ENCODE measurements at regions not wholly inside any gene's neighbourhood (a gene's known extent, or its start where the extent isn't known, plus 50 kb on each side); places are given as distances from the start of the nearest gene placed in this dataset.

DNA sequence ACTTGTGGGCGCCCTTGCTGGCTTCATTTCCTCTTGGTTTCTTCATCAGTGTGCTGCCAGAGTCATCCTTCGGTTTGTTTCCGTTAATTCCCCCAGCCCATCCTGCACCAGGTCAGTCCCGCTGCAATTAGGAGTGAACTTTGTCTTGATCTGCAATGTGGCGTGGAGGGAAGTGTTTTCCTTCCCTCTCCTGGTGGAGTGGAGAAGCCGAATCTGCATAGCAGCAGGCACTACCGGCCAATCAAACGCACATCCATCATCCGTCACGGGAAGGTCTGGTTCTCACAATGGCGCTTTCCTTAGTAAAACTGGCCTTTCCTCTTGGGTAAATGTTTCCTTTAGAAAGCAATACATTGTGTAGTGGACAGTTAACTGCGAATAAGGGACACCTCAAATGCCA is 337.5 kb downstream of the CXCL12 start:
- no peaks in the 10 kb centered on the region for H3K9me2 ChIP-seq (ENCODE audit: insufficient read depth)
- no peaks in the 10 kb centered on the region for H4K20me1 ChIP-seq (ENCODE audit: insufficient read depth)
- no peak overlapping the region for H2AFZ ChIP-seq (ENCODE audit: low read depth, low read length, poor library complexity, severe bottlenecking)
- no peak overlapping the region for H3K4me3 ChIP-seq (replicated peaks in 1 of 2; ENCODE audit: low read depth in 1 of 2, low read length in 2 of 2)
- no peaks in the 10 kb centered on the region for H3K79me2 ChIP-seq (ENCODE audit: insufficient read depth, low read length)
- ChIA-PET CTCF (no interaction called here), POLR2A (no interaction called here), RAD21 (ENCODE audit: low non-redundant PET in 1 of 2, low total read pairs in 2 of 2, uncharacterized antibody in 2 of 2, unreplicated experiment in 2 of 2) (no interaction called here)
- no peaks in the 10 kb centered on the region for H3K9me3 ChIP-seq (ENCODE audit: control insufficient read depth in 1 of 2, insufficient read depth in 1 of 2, low read depth in 1 of 2, low read length in 2 of 2)
- no peak for DNase-seq (ENCODE audit: low read depth, low spot score)
- H3K27me3 ChIP-seq (ENCODE audit: insufficient read depth, low read length), result peaks cover 35% of the 10 kb centered on the region
- no peak overlapping the region for H3K27ac ChIP-seq (ENCODE audit: low read depth, low read length)
- no peak for ATAC-seq
- no peaks in the 10 kb centered on the region for H3K4me1 ChIP-seq (ENCODE audit: control insufficient read depth in 1 of 2, insufficient read depth in 2 of 2, low read length in 2 of 2)
- intact Hi-C loops (cut with micrococcal nuclease), result no loop called here
- no peaks in the 10 kb centered on the region for H3K36me3 ChIP-seq (ENCODE audit: control insufficient read depth in 1 of 2, insufficient read depth in 2 of 2, low read length in 2 of 2)
- no TSS peak for BruUV-seq (replicated peaks)
- no peak overlapping the region for H3K9ac ChIP-seq (ENCODE audit: low read length)
- H3K4me2 ChIP-seq (ENCODE audit: low read length), result no peak overlapping the region
- TF ChIP-seq SRF (IDR thresholded peaks at IDR 0.05; ENCODE audit: low read depth), result no peak
- TF ChIP-seq CEBPB (IDR thresholded peaks at IDR 0.05; ENCODE audit: low read depth), result no peak
- TF ChIP-seq JUND (IDR thresholded peaks at IDR 0.05), result no peak
- TF ChIP-seq SIN3A (IDR thresholded peaks at IDR 0.05; ENCODE audit: low read depth), result no peak
- no peak for TF ChIP-seq TCF7L2 (IDR thresholded peaks at IDR 0.05; ENCODE audit: borderline replicate concordance, extremely low read depth, insufficient read depth, insufficient read length)
- no peak for TF ChIP-seq POLR2AphosphoS5 (IDR thresholded peaks at IDR 0.05; ENCODE audit: low read depth, low read length)
- no peak for TF ChIP-seq ZNF274 (IDR thresholded peaks at IDR 0.05; ENCODE audit: low read depth, low read length)
- no peak for TF ChIP-seq EZH2phosphoT487 (IDR thresholded peaks at IDR 0.05; ENCODE audit: borderline replicate concordance)
- TF ChIP-seq, protein P1, sequence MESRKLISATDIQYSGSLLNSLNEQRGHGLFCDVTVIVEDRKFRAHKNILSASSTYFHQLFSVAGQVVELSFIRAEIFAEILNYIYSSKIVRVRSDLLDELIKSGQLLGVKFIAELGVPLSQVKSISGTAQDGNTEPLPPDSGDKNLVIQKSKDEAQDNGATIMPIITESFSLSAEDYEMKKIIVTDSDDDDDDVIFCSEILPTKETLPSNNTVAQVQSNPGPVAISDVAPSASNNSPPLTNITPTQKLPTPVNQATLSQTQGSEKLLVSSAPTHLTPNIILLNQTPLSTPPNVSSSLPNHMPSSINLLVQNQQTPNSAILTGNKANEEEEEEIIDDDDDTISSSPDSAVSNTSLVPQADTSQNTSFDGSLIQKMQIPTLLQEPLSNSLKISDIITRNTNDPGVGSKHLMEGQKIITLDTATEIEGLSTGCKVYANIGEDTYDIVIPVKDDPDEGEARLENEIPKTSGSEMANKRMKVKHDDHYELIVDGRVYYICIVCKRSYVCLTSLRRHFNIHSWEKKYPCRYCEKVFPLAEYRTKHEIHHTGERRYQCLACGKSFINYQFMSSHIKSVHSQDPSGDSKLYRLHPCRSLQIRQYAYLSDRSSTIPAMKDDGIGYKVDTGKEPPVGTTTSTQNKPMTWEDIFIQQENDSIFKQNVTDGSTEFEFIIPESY (IDR thresholded peaks at IDR 0.05; ENCODE audit: extremely low read depth, insufficient replicate concordance, low read length), result no peak
- TF ChIP-seq, protein P2, sequence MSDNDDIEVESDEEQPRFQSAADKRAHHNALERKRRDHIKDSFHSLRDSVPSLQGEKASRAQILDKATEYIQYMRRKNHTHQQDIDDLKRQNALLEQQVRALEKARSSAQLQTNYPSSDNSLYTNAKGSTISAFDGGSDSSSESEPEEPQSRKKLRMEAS (IDR thresholded peaks at IDR 0.05), result no peak
- TF ChIP-seq, protein P3, sequence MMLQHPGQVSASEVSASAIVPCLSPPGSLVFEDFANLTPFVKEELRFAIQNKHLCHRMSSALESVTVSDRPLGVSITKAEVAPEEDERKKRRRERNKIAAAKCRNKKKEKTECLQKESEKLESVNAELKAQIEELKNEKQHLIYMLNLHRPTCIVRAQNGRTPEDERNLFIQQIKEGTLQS (IDR thresholded peaks at IDR 0.05), result no peak
- TF ChIP-seq CTCF (IDR thresholded peaks at IDR 0.05 in 2 of 3, conservative IDR thresholded peaks at IDR 0.05 in 1 of 3; ENCODE audit: borderline replicate concordance in 1 of 3, insufficient read depth in 1 of 3, low read depth in 2 of 3, low read length in 2 of 3), result no peak
- TF ChIP-seq CBX3 (IDR thresholded peaks at IDR 0.05; ENCODE audit: low read depth), result no peak
- TF ChIP-seq EGR1 (IDR thresholded peaks at IDR 0.05; ENCODE audit: low read depth), result no peak
- no peak for TF ChIP-seq YY1 (IDR thresholded peaks at IDR 0.05; ENCODE audit: extremely low read depth, insufficient replicate concordance, low read depth, low read length)
- TF ChIP-seq, protein P4, sequence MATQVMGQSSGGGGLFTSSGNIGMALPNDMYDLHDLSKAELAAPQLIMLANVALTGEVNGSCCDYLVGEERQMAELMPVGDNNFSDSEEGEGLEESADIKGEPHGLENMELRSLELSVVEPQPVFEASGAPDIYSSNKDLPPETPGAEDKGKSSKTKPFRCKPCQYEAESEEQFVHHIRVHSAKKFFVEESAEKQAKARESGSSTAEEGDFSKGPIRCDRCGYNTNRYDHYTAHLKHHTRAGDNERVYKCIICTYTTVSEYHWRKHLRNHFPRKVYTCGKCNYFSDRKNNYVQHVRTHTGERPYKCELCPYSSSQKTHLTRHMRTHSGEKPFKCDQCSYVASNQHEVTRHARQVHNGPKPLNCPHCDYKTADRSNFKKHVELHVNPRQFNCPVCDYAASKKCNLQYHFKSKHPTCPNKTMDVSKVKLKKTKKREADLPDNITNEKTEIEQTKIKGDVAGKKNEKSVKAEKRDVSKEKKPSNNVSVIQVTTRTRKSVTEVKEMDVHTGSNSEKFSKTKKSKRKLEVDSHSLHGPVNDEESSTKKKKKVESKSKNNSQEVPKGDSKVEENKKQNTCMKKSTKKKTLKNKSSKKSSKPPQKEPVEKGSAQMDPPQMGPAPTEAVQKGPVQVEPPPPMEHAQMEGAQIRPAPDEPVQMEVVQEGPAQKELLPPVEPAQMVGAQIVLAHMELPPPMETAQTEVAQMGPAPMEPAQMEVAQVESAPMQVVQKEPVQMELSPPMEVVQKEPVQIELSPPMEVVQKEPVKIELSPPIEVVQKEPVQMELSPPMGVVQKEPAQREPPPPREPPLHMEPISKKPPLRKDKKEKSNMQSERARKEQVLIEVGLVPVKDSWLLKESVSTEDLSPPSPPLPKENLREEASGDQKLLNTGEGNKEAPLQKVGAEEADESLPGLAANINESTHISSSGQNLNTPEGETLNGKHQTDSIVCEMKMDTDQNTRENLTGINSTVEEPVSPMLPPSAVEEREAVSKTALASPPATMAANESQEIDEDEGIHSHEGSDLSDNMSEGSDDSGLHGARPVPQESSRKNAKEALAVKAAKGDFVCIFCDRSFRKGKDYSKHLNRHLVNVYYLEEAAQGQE (IDR thresholded peaks at IDR 0.05; ENCODE audit: low read depth), result no peak

Measured in HCT116 (cell line).